ENCODE measurements at regions not wholly inside any gene's neighbourhood (a gene's known extent, or its start where the extent isn't known, plus 50 kb on each side); places are given as distances from the start of the nearest gene placed in this dataset.
A peak's percentile ranks its signal among the peaks of the same experiment; 100 is the strongest.

GRCh38 chr12:18207266-18207665 lies 54.1 kb upstream of the PIK3C2G start:
- DNase-seq (no peak), ATAC-seq (replicated peaks) (no peak)
- no peak overlapping the region for H3K4me3 Mint-ChIP-seq
- no peaks in the 10 kb centered on the region for H3K27me3 Mint-ChIP-seq
- H3K27ac Mint-ChIP-seq = no peak overlapping the region
- H3K9me3 Mint-ChIP-seq = no peaks in the 10 kb centered on the region
- H3K36me3 Mint-ChIP-seq = no peaks in the 10 kb centered on the region
- H3K4me1 Mint-ChIP-seq = no peaks in the 10 kb centered on the region

- Mint-ChIP-seq H3K4me3 (no peak overlapping the region), H3K4me1 (no peaks in the 10 kb centered on the region)
Measured at GRCh38 chr12:18206198-18206597, 55.1 kb upstream of the PIK3C2G start.

GRCh38 chr12:18204053-18204452 lies 57.3 kb upstream of the PIK3C2G start:
- no peaks in the 10 kb centered on the region for H3K36me3 Mint-ChIP-seq
- no peaks in the 10 kb centered on the region for H3K4me1 Mint-ChIP-seq
- H3K27me3 Mint-ChIP-seq = no peaks in the 10 kb centered on the region
- DNase-seq (no peak), ATAC-seq (replicated peaks) (no peak)
- H3K9me3 Mint-ChIP-seq = no peaks in the 10 kb centered on the region
- H3K4me3 Mint-ChIP-seq = no peak overlapping the region
- H3K27ac Mint-ChIP-seq = no peak overlapping the region

More at GRCh38 chr12:18206198-18206597, 55.1 kb upstream of the PIK3C2G start:
- no peaks in the 10 kb centered on the region for H3K9me3 Mint-ChIP-seq
- no peaks in the 10 kb centered on the region for H3K36me3 Mint-ChIP-seq
- DNase-seq (no peak), ATAC-seq (replicated peaks) (no peak)
- H3K27ac Mint-ChIP-seq = no peak overlapping the region
- no peaks in the 10 kb centered on the region for H3K27me3 Mint-ChIP-seq

GRCh38 chr12:18192119-18192518 lies 69.2 kb upstream of the PIK3C2G start:
- Mint-ChIP-seq H3K27me3 (no peaks in the 10 kb centered on the region), H3K4me1 (no peaks in the 10 kb centered on the region), H3K27ac (no peak overlapping the region), H3K36me3 (no peaks in the 10 kb centered on the region), H3K9me3 (peaks cover 0 to 5% of the 10 kb centered on the region in 2 donors), H3K4me3 (no peak overlapping the region)
- ATAC-seq (replicated peaks) (no peak), DNase-seq (no peak)

- DNase-seq (no peak), ATAC-seq (replicated peaks) (no peak)
- no peak overlapping the region for H3K4me3 Mint-ChIP-seq
- H3K4me1 Mint-ChIP-seq = no peaks in the 10 kb centered on the region
- no peaks in the 10 kb centered on the region for H3K27me3 Mint-ChIP-seq
- no peak overlapping the region for H3K27ac Mint-ChIP-seq
- H3K9me3 Mint-ChIP-seq = peaks cover 0 to 4% of the 10 kb centered on the region in 2 donors
- H3K36me3 Mint-ChIP-seq = no peaks in the 10 kb centered on the region
Measured at GRCh38 chr12:18183141-18183540, 78.2 kb upstream of the PIK3C2G start.

- H3K4me1 Mint-ChIP-seq = no peaks in the 10 kb centered on the region
- H3K27me3 Mint-ChIP-seq = no peaks in the 10 kb centered on the region
- no peak overlapping the region for H3K27ac Mint-ChIP-seq
- no peak overlapping the region for H3K4me3 Mint-ChIP-seq
- DNase-seq (no peak), ATAC-seq (replicated peaks) (no peak)
- peaks cover 12 to 15% of the 10 kb centered on the region in 2 donors for H3K9me3 Mint-ChIP-seq
- peaks cover 0 to 4% of the 10 kb centered on the region in 2 donors for H3K36me3 Mint-ChIP-seq
Measured at GRCh38 chr12:18171571-18171970, 81.6 kb upstream of the RERGL start.

- Mint-ChIP-seq H3K9me3 (peaks cover 11 to 12% of the 10 kb centered on the region in 2 donors), H3K4me1 (peaks cover 7 to 13% of the 10 kb centered on the region in 2 donors), H3K27me3 (no peaks in the 10 kb centered on the region), H3K4me3 (no peak overlapping the region), H3K36me3 (peaks cover 0 to 4% of the 10 kb centered on the region in 2 donors), H3K27ac (no peak overlapping the region)
- DNase-seq (no peak), ATAC-seq (replicated peaks) (no peak)
Measured at GRCh38 chr12:18168016-18168415, 78.0 kb upstream of the RERGL start.

- H3K27ac Mint-ChIP-seq = no peak overlapping the region
- peak; percentile 24 to 40 for ATAC-seq (replicated peaks)
- H3K4me3 Mint-ChIP-seq = no peak overlapping the region
- no peaks in the 10 kb centered on the region for H3K27me3 Mint-ChIP-seq
- DNase-seq = no peak
- H3K4me1 Mint-ChIP-seq = peaks cover 7 to 13% of the 10 kb centered on the region in 2 donors
- H3K9me3 Mint-ChIP-seq = peaks cover 4 to 6% of the 10 kb centered on the region in 2 donors
- H3K36me3 Mint-ChIP-seq = no peaks in the 10 kb centered on the region
Measured at GRCh38 chr12:18165889-18166288, 75.9 kb upstream of the RERGL start.

GRCh38 chr12:18165422-18165871 lies 75.5 kb upstream of the RERGL start:
- peaks cover 4 to 6% of the 10 kb centered on the region in 2 donors for H3K9me3 Mint-ChIP-seq
- H3K27me3 Mint-ChIP-seq = no peaks in the 10 kb centered on the region
- peak; percentile 32 for DNase-seq
- peak; percentile 93 to 97 for ATAC-seq (replicated peaks)
- H3K4me1 Mint-ChIP-seq = peaks cover 7 to 13% of the 10 kb centered on the region in 2 donors
- no peak overlapping the region for H3K27ac Mint-ChIP-seq
- no peaks in the 10 kb centered on the region for H3K36me3 Mint-ChIP-seq
- no peak overlapping the region for H3K4me3 Mint-ChIP-seq

- Mint-ChIP-seq H3K36me3 (no peaks in the 10 kb centered on the region), H3K27ac (no peak overlapping the region), H3K27me3 (peaks cover 0 to 4% of the 10 kb centered on the region in 2 donors), H3K9me3 (peaks cover 4 to 9% of the 10 kb centered on the region in 2 donors), H3K4me1 (peaks cover 6 to 11% of the 10 kb centered on the region in 2 donors), H3K4me3 (no peak overlapping the region)
- ATAC-seq (replicated peaks) (no peak), DNase-seq (no peak)
Measured at GRCh38 chr12:18160901-18161300, 70.9 kb upstream of the RERGL start.

GRCh38 chr12:18158774-18159557 lies 69.0 kb upstream of the RERGL start:
- no peak for DNase-seq
- no peaks in the 10 kb centered on the region for H3K36me3 Mint-ChIP-seq
- H3K4me3 Mint-ChIP-seq = no peak overlapping the region
- ATAC-seq (replicated peaks) = peak; percentile 72 to 74
- H3K4me1 Mint-ChIP-seq = peaks cover 0 to 2% of the 10 kb centered on the region in 2 donors
- H3K27ac Mint-ChIP-seq = no peak overlapping the region
- peaks cover 2 to 6% of the 10 kb centered on the region in 2 donors for H3K9me3 Mint-ChIP-seq
- H3K27me3 Mint-ChIP-seq = peaks cover 0 to 4% of the 10 kb centered on the region in 2 donors

- no peak for ATAC-seq (replicated peaks)
- Mint-ChIP-seq H3K27ac (no peak overlapping the region), H3K4me1 (no peaks in the 10 kb centered on the region)
Measured at GRCh38 chr12:18153826-18154225, 63.8 kb upstream of the RERGL start.

GRCh38 chr12:18151036-18151435 lies 61.0 kb upstream of the RERGL start:
- H3K9me3 Mint-ChIP-seq = no peaks in the 10 kb centered on the region
- H3K27me3 Mint-ChIP-seq = no peaks in the 10 kb centered on the region
- DNase-seq = no peak
- no peak for ATAC-seq (replicated peaks)
- H3K4me1 Mint-ChIP-seq = no peaks in the 10 kb centered on the region
- no peak overlapping the region for H3K4me3 Mint-ChIP-seq
- no peaks in the 10 kb centered on the region for H3K36me3 Mint-ChIP-seq
- H3K27ac Mint-ChIP-seq = no peak overlapping the region

More at GRCh38 chr12:18153826-18154225, 63.8 kb upstream of the RERGL start:
- H3K36me3 Mint-ChIP-seq = no peaks in the 10 kb centered on the region
- H3K9me3 Mint-ChIP-seq = peaks cover 0 to 3% of the 10 kb centered on the region in 2 donors
- H3K4me3 Mint-ChIP-seq = no peak overlapping the region
- no peak for DNase-seq
- H3K27me3 Mint-ChIP-seq = no peaks in the 10 kb centered on the region

- H3K27me3 Mint-ChIP-seq = no peaks in the 10 kb centered on the region
- H3K36me3 Mint-ChIP-seq = no peaks in the 10 kb centered on the region
- ATAC-seq (replicated peaks) (no peak), DNase-seq (no peak)
- H3K4me1 Mint-ChIP-seq = no peaks in the 10 kb centered on the region
- H3K27ac Mint-ChIP-seq = no peak overlapping the region
- H3K9me3 Mint-ChIP-seq = no peaks in the 10 kb centered on the region
- H3K4me3 Mint-ChIP-seq = no peak overlapping the region
Measured at GRCh38 chr12:18148961-18149360, 59.0 kb upstream of the RERGL start.

GRCh38 chr12:18146363-18146762 lies 56.4 kb upstream of the RERGL start:
- H3K4me1 Mint-ChIP-seq = no peaks in the 10 kb centered on the region
- no peak overlapping the region for H3K4me3 Mint-ChIP-seq
- no peak for DNase-seq
- H3K36me3 Mint-ChIP-seq = no peaks in the 10 kb centered on the region
- H3K9me3 Mint-ChIP-seq = no peaks in the 10 kb centered on the region
- no peak overlapping the region for H3K27ac Mint-ChIP-seq
- H3K27me3 Mint-ChIP-seq = no peaks in the 10 kb centered on the region
- ATAC-seq (replicated peaks) = no peak

Measured in stimulated activated naive B cell treated with anti-CD40 and anti-IgM and Interleukin-4, amounts not matched to agents 10 μg/mL and 1 μg/mL and 100 μg/mL, for 72 hours (primary cell).